IPS DF 6.9 (cell line): ENCODE measurements at regions not wholly inside any gene's neighbourhood (a gene's known extent, or its start where the extent isn't known, plus 50 kb on each side); places are given as distances from the start of the nearest gene placed in this dataset.

ENCODE experiments used
- DNase-seq: peaks from one replicate; pipeline ENCODE4 v3.0.0-alpha.2; 2013; ENCODE audit warnings: low read depth, low spot score
- H3K27ac ChIP-seq: one replicate; pipeline ENCODE4 v1.5.1; 2013; ENCODE audit warnings: low read length, control low read depth
- H3K27me3 ChIP-seq: 2 replicates; pipeline ENCODE4 v1.6.1; 2013; ENCODE audit warnings: mild to moderate bottlenecking, low read length; ENCODE audit not compliant: control insufficient read depth, insufficient read depth
- H3K36me3 ChIP-seq: 2 replicates; pipeline ENCODE4 v1.6.1; 2013; ENCODE audit warnings: low read length; ENCODE audit not compliant: control insufficient read depth, insufficient read depth
- H3K4me1 ChIP-seq: 2 replicates; pipeline ENCODE4 v1.6.1; 2013; ENCODE audit warnings: low read length; ENCODE audit not compliant: control insufficient read depth, insufficient read depth
- H3K4me3 ChIP-seq: 2 replicates; pipeline ENCODE4 v1.5.1; 2013; ENCODE audit warnings: mild to moderate bottlenecking, low read length
- H3K9me3 ChIP-seq: 2 replicates; pipeline ENCODE4 v1.6.1; 2013; ENCODE audit warnings: low read length, inconsistent platforms; ENCODE audit not compliant: control insufficient read depth, insufficient read depth
- WGBS: extraction: QIAGEN DNeasy Blood & Tissue Kit; methylation state at CpG from one replicate; pipeline ENCODE4 v1.1.7; 2013; ENCODE audit warnings: mixed read lengths, missing lambda C conversion rate; ENCODE audit not compliant: insufficient read length, insufficient coverage; 5-methylcytosine and 5-hydroxymethylcytosine counted together

DNA sequence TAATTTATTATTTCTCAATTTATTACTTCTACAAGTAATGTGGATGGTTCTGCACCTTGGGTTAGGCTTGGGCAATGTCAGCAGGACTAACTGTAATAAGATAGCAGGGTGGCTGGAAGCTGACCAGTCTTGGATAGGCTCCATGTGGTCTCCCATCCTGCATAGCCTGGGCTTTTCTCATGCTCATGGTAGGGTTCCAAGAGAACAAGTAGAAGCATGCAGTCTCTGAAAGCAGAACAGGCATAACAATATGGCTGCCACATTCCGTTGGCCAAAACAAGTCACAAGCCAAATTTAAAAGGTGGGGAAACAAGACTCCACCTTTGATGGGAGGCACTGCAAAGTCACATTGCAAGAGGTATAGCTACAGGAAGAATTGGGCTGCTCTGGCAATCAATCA is 98.6 kb upstream of the MDFIC start:
- WGBS: no CpG with 5 or more reads among the region's 1 CpG
- Histone ChIP-seq H3K27me3 (no peaks in the 10 kb centered on the region), H3K27ac (no peak overlapping the region), H3K4me1 (no peaks in the 10 kb centered on the region; the same call in 1 of the 2 replicates), H3K36me3 (no peaks in the 10 kb centered on the region), H3K9me3 (no peaks in the 10 kb centered on the region), H3K4me3 (no peak overlapping the region)
- no peak for DNase-seq

- Histone ChIP-seq H3K36me3 (no peaks in the 10 kb centered on the region), H3K4me1 (no peaks in the 10 kb centered on the region; the same call in 1 of the 2 replicates), H3K27ac (no peak overlapping the region), H3K4me3 (no peak overlapping the region), H3K9me3 (no peaks in the 10 kb centered on the region), H3K27me3 (no peaks in the 10 kb centered on the region)
- no peak for DNase-seq
- WGBS: no CpG with 5 or more reads among the region's 3 CpGs
These were observed 96.4 kb upstream of the MDFIC start for GRCh38 chr7:114825423-114825951.

- H3K9me3 ChIP-seq: no peaks in the 10 kb centered on the region
- no CpG with 5 or more reads among the region's 4 CpGs for WGBS
These were observed 90.9 kb upstream of the MDFIC start for GRCh38 chr7:114830952-114831351.

DNA sequence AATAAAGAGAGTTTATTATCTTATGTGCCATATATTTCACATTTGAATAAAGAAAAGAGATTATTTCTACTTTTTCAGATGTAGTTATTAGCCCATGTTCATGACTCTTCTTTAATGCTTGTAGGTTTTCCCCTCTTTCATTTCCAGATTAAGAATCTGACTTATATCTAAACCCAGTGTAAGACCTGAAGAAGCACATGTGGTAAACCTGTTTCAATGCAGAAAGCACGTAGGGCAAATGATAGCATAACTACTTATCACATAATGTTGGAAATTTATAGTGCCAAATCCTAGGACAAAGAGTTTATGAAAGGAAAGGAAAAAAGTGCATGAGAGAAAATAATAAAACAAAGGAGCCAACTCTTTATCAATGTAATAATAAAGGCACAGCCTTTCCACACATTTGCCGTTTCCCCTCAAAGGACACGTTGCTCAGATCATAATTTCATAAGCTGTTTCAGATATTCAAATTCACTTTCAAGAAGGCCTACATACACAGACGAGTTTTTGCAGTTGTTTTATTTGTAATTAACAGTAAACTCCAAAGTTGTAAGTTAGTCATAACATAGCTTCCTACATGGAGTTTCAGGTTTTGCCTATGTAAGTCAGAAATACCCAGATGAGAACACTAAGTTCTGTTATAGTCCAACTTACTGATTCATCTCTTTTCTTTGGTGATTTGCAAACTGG is 88.8 kb upstream of the MDFIC start:
- Histone ChIP-seq H3K27ac (no peak overlapping the region), H3K36me3 (no peaks in the 10 kb centered on the region), H3K4me1 (no peaks in the 10 kb centered on the region), H3K4me3 (no peak overlapping the region), H3K27me3 (no peaks in the 10 kb centered on the region), H3K9me3 (no peaks in the 10 kb centered on the region)
- no CpG with 5 or more reads among the region's 4 CpGs for WGBS
- no peak for DNase-seq

More at GRCh38 chr7:114830952-114831351, 90.9 kb upstream of the MDFIC start:
- H3K27ac ChIP-seq: no peak overlapping the region
- H3K4me1 ChIP-seq: no peaks in the 10 kb centered on the region
- H3K36me3 ChIP-seq: no peaks in the 10 kb centered on the region
- no peaks in the 10 kb centered on the region for H3K27me3 ChIP-seq
- H3K4me3 ChIP-seq: no peak overlapping the region
- no peak for DNase-seq

- Histone ChIP-seq H3K9me3 (no peaks in the 10 kb centered on the region), H3K27me3 (no peaks in the 10 kb centered on the region), H3K27ac (no peak overlapping the region), H3K4me3 (no peak overlapping the region), H3K36me3 (no peaks in the 10 kb centered on the region), H3K4me1 (no peaks in the 10 kb centered on the region)
- no peak for DNase-seq
- WGBS: no CpG with 5 or more reads among the region's 1 CpG
These were observed 86.6 kb upstream of the MDFIC start for GRCh38 chr7:114835303-114835702.

GRCh38 chr7:114835861-114836260 is 86.0 kb upstream of the MDFIC start:
- WGBS: no CpG with 5 or more reads among the region's 1 CpG
- no peaks in the 10 kb centered on the region for H3K9me3 ChIP-seq
- no peaks in the 10 kb centered on the region for H3K4me1 ChIP-seq
- no peak for DNase-seq
- no peak overlapping the region for H3K27ac ChIP-seq
- no peaks in the 10 kb centered on the region for H3K36me3 ChIP-seq
- H3K4me3 ChIP-seq: no peak overlapping the region
- no peaks in the 10 kb centered on the region for H3K27me3 ChIP-seq

DNA sequence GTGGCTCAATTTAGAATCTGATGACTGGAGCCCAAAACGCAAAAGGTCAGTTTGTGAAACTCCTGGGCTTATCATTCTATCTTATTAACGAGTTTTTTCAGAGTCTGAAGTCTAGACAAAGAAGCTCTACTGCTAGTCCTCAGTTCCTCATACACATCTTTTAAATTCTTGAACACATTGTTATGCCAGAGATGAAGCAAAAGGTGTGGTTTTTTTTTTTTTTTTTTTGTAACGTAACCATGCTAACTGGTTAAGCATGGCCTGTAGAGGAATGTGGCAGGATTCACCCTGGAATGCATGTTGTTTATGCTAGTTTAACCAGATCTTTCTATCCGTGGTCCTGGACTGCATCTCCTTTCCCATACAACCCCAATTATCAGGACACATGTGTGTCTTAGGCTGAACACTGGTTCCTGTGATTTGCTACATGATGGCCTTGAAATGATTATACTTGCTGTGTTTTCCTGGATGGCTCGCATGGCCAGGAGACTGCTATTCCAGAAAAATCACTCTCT is 79.3 kb upstream of the MDFIC start:
- Histone ChIP-seq H3K36me3 (no peaks in the 10 kb centered on the region), H3K9me3 (no peaks in the 10 kb centered on the region), H3K4me1 (peaks cover 2% of the 10 kb centered on the region; the same call in 1 of the 2 replicates), H3K27ac (no peak overlapping the region), H3K27me3 (no peaks in the 10 kb centered on the region), H3K4me3 (no peak overlapping the region)
- DNase-seq: no peak
- no CpG with 5 or more reads among the region's 5 CpGs for WGBS

GRCh38 chr7:114843102-114843501 is 78.8 kb upstream of the MDFIC start:
- no peaks in the 10 kb centered on the region for H3K36me3 ChIP-seq
- no peak for DNase-seq
- no CpG with 5 or more reads among the region's 3 CpGs for WGBS
- peaks cover 2% of the 10 kb centered on the region; the same call in 1 of the 2 replicates for H3K4me1 ChIP-seq
- no peaks in the 10 kb centered on the region for H3K9me3 ChIP-seq
- no peak overlapping the region for H3K27ac ChIP-seq
- no peaks in the 10 kb centered on the region for H3K27me3 ChIP-seq
- no peak overlapping the region for H3K4me3 ChIP-seq

GRCh38 chr7:114851406-114852061 is 70.4 kb upstream of the MDFIC start:
- Histone ChIP-seq H3K4me1 (no peaks in the 10 kb centered on the region), H3K27ac (no peak overlapping the region), H3K4me3 (no peak overlapping the region), H3K27me3 (no peaks in the 10 kb centered on the region), H3K36me3 (no peaks in the 10 kb centered on the region), H3K9me3 (no peaks in the 10 kb centered on the region)
- DNase-seq: no peak
- WGBS: no CpG with 5 or more reads among the region's 3 CpGs

DNA sequence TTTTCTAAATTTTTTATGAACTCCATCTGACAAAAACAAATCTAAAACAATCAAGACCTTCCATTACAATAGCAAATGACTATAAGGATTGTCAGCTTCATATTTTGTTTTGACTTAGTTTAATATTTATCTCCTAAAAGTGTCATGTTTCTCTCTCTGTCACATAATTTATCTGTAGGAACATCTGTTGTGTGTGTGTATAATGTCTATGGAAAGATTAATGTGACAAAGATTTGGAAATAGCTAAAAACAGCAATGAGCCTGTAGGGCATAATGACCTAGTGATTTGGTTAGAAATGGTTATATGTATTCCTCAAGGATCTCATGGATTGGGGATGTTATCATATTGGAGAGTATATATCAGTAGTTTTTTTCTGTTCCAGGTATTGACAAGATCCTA is 69.6 kb upstream of the MDFIC start:
- Histone ChIP-seq H3K27me3 (no peaks in the 10 kb centered on the region), H3K36me3 (no peaks in the 10 kb centered on the region), H3K4me3 (no peak overlapping the region), H3K27ac (no peak overlapping the region), H3K9me3 (no peaks in the 10 kb centered on the region), H3K4me1 (peaks cover 1% of the 10 kb centered on the region; the same call in 1 of the 2 replicates)
- DNase-seq: no peak
